ENCODE measurements at regions not wholly inside any gene's neighbourhood (a gene's known extent, or its start where the extent isn't known, plus 50 kb on each side); places are given as distances from the start of the nearest gene placed in this dataset.
A peak's percentile ranks its signal among the peaks of the same experiment; 100 is the strongest.
"Not testable (repeated sequence)": the region's sequence is repeated elsewhere in the genome, so short reads cannot be mapped to it uniquely, and the experiment has no call there.

DNA sequence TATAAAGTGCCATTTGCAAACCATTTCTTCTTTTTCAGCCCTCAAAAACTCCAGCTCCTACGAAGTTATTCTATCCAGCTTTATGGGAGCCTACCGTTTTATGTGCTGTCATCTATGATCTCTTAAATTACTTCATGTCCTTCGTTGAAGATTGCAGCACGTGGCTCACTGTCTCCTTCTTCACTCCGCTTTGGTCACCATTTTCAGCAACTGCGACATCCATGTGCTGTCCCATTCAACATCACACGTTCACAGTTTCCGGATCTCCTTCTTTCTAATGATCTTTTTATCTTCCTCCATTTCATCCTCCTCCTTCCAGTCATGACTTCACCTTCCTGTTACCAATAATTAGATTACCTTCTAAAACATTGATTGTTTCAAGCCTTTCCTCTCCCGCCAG lies 143.3 kb upstream of the KRAS start:
- no peak overlapping the region for H3K4me3 ChIP-seq
- no peak overlapping the region for H3K27ac ChIP-seq
- no peak for DNase-seq (ENCODE audit: low spot score)
- TF ChIP-seq, protein P1, sequence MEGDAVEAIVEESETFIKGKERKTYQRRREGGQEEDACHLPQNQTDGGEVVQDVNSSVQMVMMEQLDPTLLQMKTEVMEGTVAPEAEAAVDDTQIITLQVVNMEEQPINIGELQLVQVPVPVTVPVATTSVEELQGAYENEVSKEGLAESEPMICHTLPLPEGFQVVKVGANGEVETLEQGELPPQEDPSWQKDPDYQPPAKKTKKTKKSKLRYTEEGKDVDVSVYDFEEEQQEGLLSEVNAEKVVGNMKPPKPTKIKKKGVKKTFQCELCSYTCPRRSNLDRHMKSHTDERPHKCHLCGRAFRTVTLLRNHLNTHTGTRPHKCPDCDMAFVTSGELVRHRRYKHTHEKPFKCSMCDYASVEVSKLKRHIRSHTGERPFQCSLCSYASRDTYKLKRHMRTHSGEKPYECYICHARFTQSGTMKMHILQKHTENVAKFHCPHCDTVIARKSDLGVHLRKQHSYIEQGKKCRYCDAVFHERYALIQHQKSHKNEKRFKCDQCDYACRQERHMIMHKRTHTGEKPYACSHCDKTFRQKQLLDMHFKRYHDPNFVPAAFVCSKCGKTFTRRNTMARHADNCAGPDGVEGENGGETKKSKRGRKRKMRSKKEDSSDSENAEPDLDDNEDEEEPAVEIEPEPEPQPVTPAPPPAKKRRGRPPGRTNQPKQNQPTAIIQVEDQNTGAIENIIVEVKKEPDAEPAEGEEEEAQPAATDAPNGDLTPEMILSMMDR (IDR thresholded peaks at IDR 0.05): no peak

- not testable (repeated sequence) for H3K27ac ChIP-seq; DNase-seq (ENCODE audit: low spot score); H3K4me3 ChIP-seq
Observed at GRCh38 chr12:25391346-25391745, 140.6 kb upstream of the KRAS start.

DNA sequence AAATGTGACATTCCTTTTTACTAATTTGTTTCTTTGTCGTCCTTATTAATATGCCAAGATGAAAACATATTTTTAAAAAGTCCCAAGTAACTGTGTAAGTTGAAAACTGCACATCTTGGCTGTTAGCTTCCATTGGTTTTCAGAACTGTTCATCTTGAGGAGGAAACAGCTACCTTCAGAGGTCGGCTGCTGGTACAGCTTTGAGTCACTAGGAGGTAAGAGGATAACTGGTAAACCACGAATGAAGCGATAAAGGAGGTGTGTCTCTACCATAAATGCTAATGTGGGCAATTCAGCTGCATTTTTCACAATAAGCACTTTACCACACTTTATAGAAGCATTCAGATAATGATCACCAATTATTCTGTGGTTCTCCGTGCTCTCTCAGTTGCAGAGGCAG lies 137.5 kb upstream of the KRAS start:
- TF ChIP-seq, protein P1 (IDR thresholded peaks at IDR 0.05): no peak
- no peak for DNase-seq (ENCODE audit: low spot score)
- H3K4me3 ChIP-seq: no peak overlapping the region
- H3K27ac ChIP-seq: no peak overlapping the region

- no peak overlapping the region for H3K4me3 ChIP-seq
- H3K27ac ChIP-seq: no peak overlapping the region
- DNase-seq (ENCODE audit: low spot score): no peak
- TF ChIP-seq, protein P1 (IDR thresholded peaks at IDR 0.05): no peak
Observed at GRCh38 chr12:25387732-25388050, 137.0 kb upstream of the KRAS start.

DNA sequence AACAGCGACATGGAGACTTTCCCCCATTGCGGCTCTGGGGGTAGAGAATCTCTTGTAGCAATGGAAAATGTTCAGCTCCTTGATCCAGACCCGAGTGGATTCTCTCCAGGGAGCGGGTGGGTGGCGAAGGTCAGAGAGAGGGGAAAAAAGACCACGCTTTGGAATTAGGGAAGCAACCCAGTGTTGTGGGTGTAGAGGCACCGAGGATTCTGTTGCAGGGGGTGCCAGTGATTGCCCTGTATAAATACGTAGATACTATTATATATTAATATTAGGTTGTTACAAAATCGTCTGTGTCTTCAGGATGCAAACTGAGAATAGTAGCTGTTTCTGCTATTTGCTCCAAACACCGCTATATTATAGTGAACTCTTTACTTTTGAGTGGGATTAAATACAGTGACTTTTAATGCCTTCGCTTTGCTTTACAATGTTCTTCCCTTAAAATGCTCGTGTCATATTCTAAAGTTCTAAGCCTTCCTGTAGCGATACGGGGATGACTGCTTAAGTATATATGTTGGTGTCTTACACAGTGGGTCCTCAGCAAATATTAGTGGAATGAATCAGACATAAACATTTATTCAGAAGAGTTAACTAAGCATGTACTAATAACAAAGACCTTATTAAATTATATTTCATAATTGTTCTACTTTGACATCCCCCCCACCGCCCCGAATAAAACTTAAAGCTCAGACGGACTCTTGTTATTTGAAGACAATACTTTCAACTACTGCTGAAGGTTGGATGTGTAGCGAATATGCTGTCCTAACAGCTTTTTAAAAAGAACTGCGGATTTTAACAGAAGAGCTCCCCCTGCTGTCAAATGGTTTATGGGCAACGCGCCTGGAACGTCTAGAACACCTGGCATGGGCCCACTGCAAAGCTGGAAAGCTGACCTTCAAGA lies 136.4 kb upstream of the KRAS start:
- TF ChIP-seq, protein P1 (IDR thresholded peaks at IDR 0.05): peak; percentile 69
- peak; percentile 88 for DNase-seq (ENCODE audit: low spot score)
- H3K4me3 ChIP-seq: peak overlapping the region; percentile 88
- H3K27ac ChIP-seq: peak overlapping the region; percentile 97 to 99

DNA sequence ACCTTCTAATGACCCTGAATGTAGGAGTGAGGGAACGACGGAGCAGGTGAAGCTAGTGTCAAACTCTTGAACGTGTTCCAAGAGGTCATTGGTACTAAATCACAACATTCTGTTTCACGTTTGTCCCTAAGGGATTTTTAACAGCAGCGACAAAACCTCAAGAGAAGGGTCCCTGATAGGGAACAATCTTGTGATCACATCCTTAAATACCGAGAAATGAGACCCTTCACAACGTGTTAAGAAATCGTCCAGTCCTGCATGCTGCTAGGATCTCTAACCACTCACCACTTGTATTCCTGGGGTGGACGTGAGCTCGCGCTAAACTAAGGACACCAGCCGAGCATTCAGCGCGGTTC lies 134.1 kb upstream of the KRAS start:
- peak overlapping the region; percentile 88 for H3K4me3 ChIP-seq
- no peak for DNase-seq (ENCODE audit: low spot score)
- TF ChIP-seq, protein P1 (IDR thresholded peaks at IDR 0.05): no peak
- H3K27ac ChIP-seq: peak overlapping the region; percentile 97 to 99

- H3K27ac ChIP-seq: peak overlapping the region; percentile 97 to 99
- DNase-seq (ENCODE audit: low spot score): no peak
- H3K4me3 ChIP-seq: peak overlapping the region; percentile 88
- TF ChIP-seq, protein P1 (IDR thresholded peaks at IDR 0.05): no peak
Observed at GRCh38 chr12:25384038-25384892, 133.5 kb upstream of the KRAS start.
